HepG2 (cell line): ENCODE measurements at regions not wholly inside any gene's neighbourhood (a gene's known extent, or its start where the extent isn't known, plus 50 kb on each side); places are given as distances from the start of the nearest gene placed in this dataset.

Experiments
- ATAC-seq: fragments of 200-7000 bp; cut with Tn5 transposase; 3 replicates; pipeline ENCODE4 v1.9.1; 2020; ENCODE audit warnings: mild to moderate bottlenecking, moderate library complexity
- BruUV-seq: library from RNA; stranded (reverse); fragments of 400-500 nt; replicated peaks from 2 replicates; lab custom pipeline; 2021; lab: Mats Ljungman, UMichigan
- CTCF ChIA-PET: fragments of 300-600 bp; formaldehyde crosslinking; extraction: SDS; loops from one replicate; lab custom pipeline; 2021; ENCODE audit warnings: low total read pairs, inconsistent platforms, low intra/inter-chr PET ratio; lab: Yijun Ruan, JAX
- POLR2A ChIA-PET: fragments of 350-600 bp; sonication (Branson Sonifier 250); formaldehyde crosslinking; loops from one replicate; lab custom pipeline; 2020; ENCODE audit warnings: antibody characterized with exemption, inconsistent platforms; lab: Yijun Ruan, JAX
- DNase-seq: peaks from one replicate; pipeline ENCODE4 v3.0.0-alpha.2; 2015; ENCODE audit warnings: low spot score
- FAIRE-seq: peaks from 3 replicates; lab custom pipeline; 2011; peaks lifted over from hg19 to GRCh38; lab: Jason Lieb, UNC
- H2AFZ ChIP-seq: one replicate; pipeline ENCODE4 v1.6.1; 2011; ENCODE audit warnings: low read length, inconsistent platforms
- H3K27ac ChIP-seq: fragments of 300-600 bp; 3 replicates; pipeline ENCODE4 v1.8.0; 2011; ENCODE audit warnings: mixed run types, mild to moderate bottlenecking, mixed read lengths, low read length, inconsistent platforms; ENCODE audit not compliant: insufficient read depth; ENCODE audit errors: extremely low read length
- H3K27me3 ChIP-seq, 2 experiments: fragments of 200-600 bp in 1 of 2; 2 replicates in 1 of 2; 3 replicates in 1 of 2; pipeline versions ENCODE4 v1.6.0 to v1.8.0; 2011; ENCODE audit warnings: low read length in 2 of 2, mild to moderate bottlenecking in 2 of 2, moderate library complexity in 2 of 2, inconsistent platforms in 1 of 2; ENCODE audit not compliant: insufficient read depth in 2 of 2, control insufficient read depth in 1 of 2
- H3K36me3 ChIP-seq, 2 experiments: fragments of 200-600 bp in 1 of 2; replicated peaks in 1 of 2; 2 replicates in 1 of 2; 3 replicates in 1 of 2; pipeline versions ENCODE4 v1.5.1 to v1.8.0; 2011; ENCODE audit warnings: low read length in 2 of 2, inconsistent platforms in 1 of 2; ENCODE audit not compliant: insufficient read depth in 2 of 2, control insufficient read depth in 1 of 2
- H3K4me1 ChIP-seq: 2 replicates; pipeline ENCODE4 v1.5.1; 2012; ENCODE audit warnings: low read length, inconsistent platforms; ENCODE audit not compliant: insufficient read depth
- H3K4me2 ChIP-seq: 2 replicates; pipeline ENCODE4 v1.6.0; 2011; ENCODE audit warnings: low read depth, low read length, inconsistent platforms
- H3K4me3 ChIP-seq, 3 experiments: fragments of 200-600 bp in 1 of 3; sonication (generic), shearing (Covaris generic) in 1 of 3; replicated peaks in 1 of 3; 2 replicates each; pipeline ENCODE4 v1.5.1; 2011 to 2016; ENCODE audit warnings: low read length in 3 of 3, inconsistent platforms in 2 of 3, low read depth in 2 of 3, mild to moderate bottlenecking in 2 of 3, control low read depth in 1 of 3, mixed read lengths in 1 of 3; ENCODE audit not compliant: insufficient read depth in 1 of 3
- H3K79me2 ChIP-seq: one replicate; pipeline ENCODE4 v1.6.1; 2011; ENCODE audit warnings: low read length, inconsistent platforms; ENCODE audit not compliant: insufficient read depth
- H3K9ac ChIP-seq: 2 replicates; pipeline ENCODE4 v1.6.0; 2011; ENCODE audit warnings: mild to moderate bottlenecking, low read depth, low read length, inconsistent platforms; ENCODE audit not compliant: insufficient read depth
- H3K9me3 ChIP-seq: 2 replicates; pipeline ENCODE4 v1.5.1; 2012; ENCODE audit warnings: mild to moderate bottlenecking, low read length
- H4K20me1 ChIP-seq: 2 replicates; pipeline ENCODE4 v1.6.0; 2011; ENCODE audit warnings: inconsistent platforms, mild to moderate bottlenecking, low read length, moderate library complexity; ENCODE audit not compliant: insufficient read depth
- ARNT2 ChIP-seq: sonication (generic); formaldehyde crosslinking; IDR thresholded peaks from 2 replicates; pipeline ENCODE4 v1.8.0; 2022; ENCODE audit warnings: mild to moderate bottlenecking, low read depth, missing genetic modification reagents, moderate library complexity
- CBX1 ChIP-seq: IDR thresholded peaks from one replicate; pipeline ENCODE4 v1.6.1; 2016; ENCODE audit warnings: antibody characterized with exemption, low read depth
- FOSL1 ChIP-seq: sonication (generic); formaldehyde crosslinking; IDR thresholded peaks from 2 replicates; pipeline ENCODE4 v1.9.0; 2021; ENCODE audit warnings: missing genetic modification reagents, borderline replicate concordance
- FOXM1 ChIP-seq: sonication (generic); formaldehyde crosslinking; IDR thresholded peaks from 2 replicates; pipeline ENCODE4 v1.5.0; 2020; ENCODE audit warnings: missing genetic modification reagents
- GTF2F1 ChIP-seq: fragments of 150-350 bp; IDR thresholded peaks from 2 replicates; pipeline ENCODE4 v1.6.1; 2014; ENCODE audit warnings: low read length
- HDAC2 ChIP-seq: sonication (generic); formaldehyde crosslinking; IDR thresholded peaks from 2 replicates; pipeline ENCODE4 v1.4.0; 2020; ENCODE audit warnings: missing genetic modification reagents
- IRF1 ChIP-seq: sonication (generic); formaldehyde crosslinking; IDR thresholded peaks from 2 replicates; pipeline ENCODE4 v1.4.0; 2020; ENCODE audit warnings: low read depth, mild to moderate bottlenecking, missing genetic modification reagents
- IRF9 ChIP-seq: sonication (generic); formaldehyde crosslinking; IDR thresholded peaks from 2 replicates; pipeline ENCODE4 v1.8.0; 2022; ENCODE audit warnings: missing genetic modification reagents, mild to moderate bottlenecking, borderline replicate concordance
- MED1 ChIP-seq: sonication (generic); formaldehyde crosslinking; IDR thresholded peaks from 2 replicates; pipeline ENCODE4 v1.4.0; 2020; ENCODE audit warnings: missing genetic modification reagents
- NCOA2 ChIP-seq: sonication (generic); formaldehyde crosslinking; IDR thresholded peaks from 2 replicates; pipeline ENCODE4 v1.8.0; 2022; ENCODE audit warnings: inconsistent platforms
- SP2 ChIP-seq: sonication (generic); formaldehyde crosslinking; IDR thresholded peaks from 2 replicates; pipeline ENCODE4 v1.5.1; 2020; ENCODE audit warnings: mild to moderate bottlenecking, missing genetic modification reagents
- TBX3 ChIP-seq: fragments of 450-650 bp; IDR thresholded peaks from 2 replicates; pipeline ENCODE4 v1.6.1; 2017; ENCODE audit warnings: antibody characterized with exemption, mild to moderate bottlenecking, inconsistent platforms, borderline replicate concordance
- ZBTB43 ChIP-seq: sonication (generic); formaldehyde crosslinking; conservative IDR thresholded peaks from 2 replicates; pipeline ENCODE4 v1.4.0; 2020; ENCODE audit warnings: missing genetic modification reagents
- ZFP82 ChIP-seq: sonication (generic); formaldehyde crosslinking; IDR thresholded peaks from 2 replicates; pipeline ENCODE4 v1.5.1; 2020; ENCODE audit warnings: mild to moderate bottlenecking, missing genetic modification reagents, borderline replicate concordance
- ZNF18 ChIP-seq: sonication (generic); formaldehyde crosslinking; IDR thresholded peaks from 2 replicates; pipeline ENCODE4 v1.8.0; 2022; ENCODE audit warnings: mild to moderate bottlenecking, missing genetic modification reagents; ENCODE audit not compliant: insufficient replicate concordance
- ZNF260 ChIP-seq: sonication (generic); formaldehyde crosslinking; IDR thresholded peaks from 2 replicates; pipeline ENCODE4 v1.4.0; 2020; ENCODE audit warnings: missing genetic modification reagents, low read depth, mild to moderate bottlenecking, borderline replicate concordance
- ZNF317 ChIP-seq: sonication (generic); formaldehyde crosslinking; IDR thresholded peaks from 2 replicates; pipeline ENCODE4 v1.5.0; 2020; ENCODE audit warnings: mild to moderate bottlenecking, missing genetic modification reagents
- ZNF652 ChIP-seq: IDR thresholded peaks from 2 replicates; pipeline ENCODE4 v1.6.1; 2016; ENCODE audit warnings: low read depth, borderline replicate concordance
- ZSCAN9 ChIP-seq: IDR thresholded peaks from 2 replicates; pipeline ENCODE4 v1.6.1; 2016; ENCODE audit warnings: borderline replicate concordance
- ZUFSP ChIP-seq: sonication (generic); formaldehyde crosslinking; IDR thresholded peaks from 2 replicates; pipeline ENCODE4 v1.9.0; 2021; ENCODE audit warnings: missing genetic modification reagents, mild to moderate bottlenecking, borderline replicate concordance
- WGBS: methylation state at CpG from one replicate; pipeline ENCODE4 v1.1.6; 2017; ENCODE audit warnings: low lambda C conversion rate; 5-methylcytosine and 5-hydroxymethylcytosine counted together
- in situ Hi-C: cut with HindIII; loops from 2 replicates; pipeline ENCODE4 v1.10.0; 2017; ENCODE audit warnings: low pct_unique_long_range_greater_than_20kb; ENCODE audit not compliant: extremely low pct_ligation_motif_present
- intact Hi-C: fragments of 100-400 bp; cut with micrococcal nuclease; formaldehyde crosslinking; loops from one replicate; pipeline ENCODE4 v1.10.0; 2022; ENCODE audit not compliant: unreplicated experiment

GRCh38 chr7:21123586-21123985 lies 304.3 kb upstream of the SP4 start (continued):
- TF ChIP-seq IRF9 (no peak), FOSL1 (no peak), ZNF18 (CRISPR knock-in tag) (no peak), CBX1 (no peak), ZBTB43 (CRISPR knock-in tag) (no peak), IRF1 (no peak)

- ATAC-seq, result no peak
- 39% methylated on average over 6 of the region's 6 CpGs for WGBS
- no peaks in the 10 kb centered on the region for H3K36me3 ChIP-seq
- no peak overlapping the region for H2AFZ ChIP-seq
- no TSS peak for BruUV-seq
- H3K27ac ChIP-seq, result no peak overlapping the region
- intact Hi-C loops (no loop called here), in situ Hi-C loops (no loop called here)
- H3K4me1 ChIP-seq, result no peaks in the 10 kb centered on the region
- H3K27me3 ChIP-seq, result no peaks in the 10 kb centered on the region
- POLR2A ChIA-PET, result no interaction called here
- no peak overlapping the region for H3K4me3 ChIP-seq
- no peaks in the 10 kb centered on the region for H3K9me3 ChIP-seq
- H4K20me1 ChIP-seq, result no peaks in the 10 kb centered on the region
- CTCF ChIA-PET, result no interaction called here
- H3K4me2 ChIP-seq, result no peak overlapping the region
- H3K79me2 ChIP-seq, result no peaks in the 10 kb centered on the region
- no peak for FAIRE-seq
- DNase-seq, result no peak
- no peak for TF ChIP-seq SP2 (CRISPR knock-in tag)
- no peak for TF ChIP-seq GTF2F1
- no peak for TF ChIP-seq ZSCAN9 (CRISPR knock-in tag)
- TF ChIP-seq FOXM1 (CRISPR knock-in tag), result no peak
- TF ChIP-seq TBX3, result no peak
- no peak for TF ChIP-seq ARNT2 (CRISPR knock-in tag)
- no peak for TF ChIP-seq MED1 (CRISPR knock-in tag)
- TF ChIP-seq ZNF260 (CRISPR knock-in tag), result no peak
- no peak for TF ChIP-seq NCOA2
- TF ChIP-seq ZFP82 (CRISPR knock-in tag), result no peak
- TF ChIP-seq ZNF317 (CRISPR knock-in tag), result no peak
- no peak for TF ChIP-seq HDAC2 (CRISPR knock-in tag)
- TF ChIP-seq ZNF652, result no peak
- no peak for TF ChIP-seq ZUFSP
- no peak overlapping the region for H3K9ac ChIP-seq
Measured at GRCh38 chr7:21125297-21125696, 302.6 kb upstream of the SP4 start.
